ENCODE measurements at regions not wholly inside any gene's neighbourhood (a gene's known extent, or its start where the extent isn't known, plus 50 kb on each side); places are given as distances from the start of the nearest gene placed in this dataset.

GRCh38 chr3:59578129-59578528 lies 528.3 kb upstream of the CFAP20DC start:
- no peak for DNase-seq

DNA sequence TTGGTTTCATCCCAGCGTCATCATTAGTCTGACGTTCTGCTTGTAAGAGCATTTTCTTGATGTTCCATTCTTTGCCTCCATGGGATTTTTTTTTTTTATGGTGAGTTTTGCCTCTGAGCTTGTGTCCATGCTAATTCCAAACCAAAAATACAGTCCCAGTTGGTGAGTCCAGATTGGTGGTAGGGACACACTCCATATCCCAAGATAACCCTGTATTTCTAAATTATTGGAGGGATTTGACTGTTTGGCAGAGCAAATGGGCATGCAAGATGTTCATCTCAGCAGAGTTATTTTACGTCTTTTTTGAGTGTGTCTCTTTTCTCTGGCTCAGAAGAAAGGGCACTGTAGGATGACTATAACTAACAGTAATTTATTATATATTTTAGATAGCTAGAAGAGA lies 526.8 kb upstream of the CFAP20DC start:
- DNase-seq = no peak

GRCh38 chr3:59575113-59576001 lies 525.5 kb upstream of the CFAP20DC start:
- DNase-seq = peak; percentile 89

DNA sequence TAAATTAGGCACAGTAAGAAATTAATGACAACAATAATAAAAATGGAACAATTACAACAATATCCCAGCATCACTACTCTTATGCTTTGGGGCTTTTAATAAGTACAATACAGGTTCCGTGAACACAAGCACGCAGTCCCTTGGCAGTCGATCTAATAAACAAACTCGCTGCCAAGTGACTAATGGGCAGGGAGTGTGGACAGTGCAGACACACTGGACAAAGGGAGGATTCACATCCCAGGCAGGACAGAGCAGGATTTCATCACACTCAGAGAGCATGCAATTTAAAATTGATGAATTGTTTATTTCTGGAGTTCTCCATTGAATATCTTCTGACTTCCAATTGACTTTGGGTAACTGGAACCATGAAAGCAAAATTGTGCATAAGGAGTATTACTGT lies 524.1 kb upstream of the CFAP20DC start:
- DNase-seq = peak; percentile 21

DNA sequence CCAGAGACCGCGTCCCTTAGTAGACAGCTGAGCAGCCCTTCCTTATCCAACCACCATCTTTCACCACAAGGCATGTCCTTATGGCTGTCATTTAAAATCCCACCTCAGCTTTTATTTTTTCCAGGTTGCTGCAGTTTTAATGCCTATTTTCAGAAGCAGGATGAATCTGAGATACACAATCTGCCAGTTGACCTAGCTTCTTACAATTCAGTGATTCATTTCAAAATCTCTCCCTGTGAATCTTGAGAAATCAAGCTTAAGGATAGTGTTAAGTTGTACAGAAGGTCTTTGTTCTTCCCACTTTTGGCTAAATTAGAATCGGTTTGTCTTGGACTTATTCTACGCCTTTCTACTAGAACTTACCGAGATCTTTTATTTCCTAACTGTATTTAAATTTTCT lies 522.3 kb upstream of the CFAP20DC start:
- no peak for DNase-seq

GRCh38 chr3:59570806-59571205 lies 521.0 kb upstream of the CFAP20DC start:
- no peak for DNase-seq

GRCh38 chr3:59567661-59568060 lies 517.8 kb upstream of the CFAP20DC start:
- no peak for DNase-seq

- DNase-seq = no peak
Measured at GRCh38 chr3:59566481-59566975, 516.7 kb upstream of the CFAP20DC start.

GRCh38 chr3:59565125-59565524 lies 515.3 kb upstream of the CFAP20DC start:
- DNase-seq = no peak

DNA sequence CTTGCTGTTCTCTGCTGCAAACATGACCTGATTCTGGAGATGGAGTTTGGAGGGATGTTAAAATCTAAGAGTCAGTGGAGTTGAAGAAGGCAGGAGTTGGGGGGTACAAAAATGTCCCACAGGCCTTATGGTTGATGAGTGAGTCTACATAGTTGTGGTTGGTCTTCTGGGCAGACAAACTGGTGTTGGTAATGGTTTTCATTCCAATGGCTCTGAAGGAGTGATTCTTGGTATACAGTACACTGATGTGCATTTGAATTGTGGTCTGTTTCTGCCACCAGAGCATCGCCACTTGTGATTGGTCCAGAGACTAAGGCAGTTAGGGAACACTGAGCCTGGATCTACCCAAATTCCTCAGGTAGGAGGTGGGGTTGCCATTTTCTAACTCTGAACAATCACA lies 514.1 kb upstream of the CFAP20DC start:
- DNase-seq = no peak

DNA sequence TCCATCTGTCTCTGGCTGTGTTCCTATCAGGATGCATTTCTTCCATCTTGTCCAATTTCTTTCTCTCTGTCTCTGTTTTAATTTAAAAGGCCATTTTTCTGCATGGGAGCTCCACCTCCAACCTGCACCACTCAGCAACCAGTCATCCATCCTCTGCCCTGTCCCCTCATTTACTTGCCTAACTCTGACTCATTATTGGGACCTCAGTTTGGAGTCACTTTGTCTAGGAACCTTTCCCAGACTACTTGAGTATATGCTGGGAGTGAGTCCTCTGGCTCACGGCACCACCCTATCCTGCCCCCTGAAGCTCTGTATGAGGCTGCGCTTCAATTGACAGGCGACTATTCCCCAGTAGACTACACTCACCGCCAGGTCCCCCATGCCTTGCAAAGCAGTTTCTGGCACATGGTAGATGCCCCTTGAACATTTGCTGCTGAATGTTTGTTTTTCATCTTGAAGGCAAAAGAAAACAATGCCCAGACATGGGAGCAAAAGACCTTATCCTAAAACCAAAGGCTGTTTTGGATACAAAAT lies 513.3 kb upstream of the CFAP20DC start:
- DNase-seq = no peak

- DNase-seq = no peak
Measured at GRCh38 chr3:59559721-59560435, 510.1 kb upstream of the CFAP20DC start.

DNA sequence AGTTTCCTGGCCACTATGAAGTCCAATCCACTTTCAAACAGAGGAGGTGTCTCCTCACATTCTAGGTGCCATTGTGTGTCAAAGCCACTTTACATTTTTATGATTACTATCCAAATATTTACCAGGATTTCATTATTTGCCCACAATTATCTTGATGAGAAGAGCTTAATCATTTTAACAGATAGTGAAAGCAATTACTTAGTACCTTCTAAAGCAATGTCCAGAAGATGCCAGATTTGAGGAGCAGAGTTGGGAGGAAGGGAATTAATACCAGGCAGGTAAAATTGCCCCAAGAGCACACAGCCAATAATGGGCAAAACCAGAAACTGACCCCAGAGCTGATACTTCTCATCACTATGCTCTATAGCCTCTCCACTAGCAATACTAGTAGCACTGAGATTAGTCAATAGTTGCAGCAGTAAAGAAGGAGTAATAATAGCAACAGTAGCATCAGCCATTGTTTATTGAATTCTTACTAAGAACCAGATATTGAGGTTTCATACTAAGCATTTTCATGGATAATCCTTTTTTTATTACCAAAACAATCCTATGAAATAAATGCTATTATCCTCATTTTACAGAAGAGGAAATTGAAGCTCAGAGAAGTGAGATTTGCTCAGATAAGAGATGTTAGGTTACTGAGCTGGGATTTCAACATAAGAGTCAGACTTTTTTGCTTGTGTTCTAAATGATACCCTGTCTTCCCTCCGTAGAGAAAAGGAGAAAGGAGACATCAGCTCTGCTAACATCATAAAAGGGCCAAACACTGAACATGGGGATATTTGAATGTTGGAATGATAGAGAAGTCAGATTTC lies 509.3 kb upstream of the CFAP20DC start:
- no peak for DNase-seq

DNA sequence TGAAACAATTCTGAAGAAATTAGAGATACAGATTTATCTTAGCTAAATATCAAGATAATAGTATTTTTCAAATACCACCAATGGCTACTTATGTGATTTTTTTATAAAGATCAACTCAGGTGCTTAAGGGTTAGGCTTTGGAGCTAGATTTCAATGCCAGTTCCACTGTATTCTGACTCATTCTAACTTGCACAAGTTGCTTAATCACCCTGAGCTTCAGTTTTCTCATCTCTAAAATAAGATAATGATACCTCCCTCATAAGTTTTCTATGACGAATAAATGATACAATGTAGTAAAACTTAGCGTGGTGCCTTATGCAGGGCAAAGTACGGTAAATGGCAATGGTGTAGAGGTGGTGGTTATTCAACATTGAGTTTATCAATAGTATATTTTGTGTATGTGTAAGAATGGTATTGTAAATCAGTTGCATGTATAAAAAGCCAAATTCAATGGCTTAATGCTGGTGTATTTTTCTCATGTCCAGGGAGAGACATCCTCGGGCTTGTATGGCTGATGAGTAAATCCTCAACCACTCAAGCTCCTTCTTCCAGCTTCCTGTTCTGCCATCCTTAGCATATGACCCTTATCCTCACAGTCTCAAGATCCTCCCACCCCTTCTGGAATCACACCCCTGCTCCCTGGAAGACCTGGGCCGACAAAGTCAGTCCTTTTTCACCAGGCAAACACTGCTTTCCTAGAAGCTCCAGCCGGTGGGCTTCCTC lies 505.9 kb upstream of the CFAP20DC start:
- no peak for DNase-seq

GRCh38 chr3:59553076-59553475 lies 503.3 kb upstream of the CFAP20DC start:
- DNase-seq = no peak

DNA sequence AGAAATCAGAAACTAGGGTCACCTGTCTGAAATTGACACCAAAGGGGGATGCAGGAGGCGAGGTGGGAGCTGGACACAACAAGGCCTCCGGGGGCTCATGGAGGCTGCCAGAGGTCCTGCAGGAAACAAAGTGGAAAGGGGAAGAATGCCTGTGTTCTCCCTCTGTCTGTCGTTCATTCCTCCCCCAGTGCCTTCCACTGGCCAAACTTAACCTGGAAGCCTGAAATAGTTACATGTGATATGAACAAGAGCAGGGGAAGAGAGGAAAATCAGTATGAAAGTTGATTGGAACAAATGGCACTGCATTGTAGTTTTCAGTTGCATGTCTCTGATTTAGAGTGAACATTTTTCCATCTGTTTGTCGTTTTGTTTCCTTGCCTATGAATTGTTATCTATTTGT lies 502.0 kb upstream of the CFAP20DC start:
- DNase-seq = no peak

- no peak for DNase-seq
Measured at GRCh38 chr3:59549962-59550361, 500.1 kb upstream of the CFAP20DC start.

- no peak for DNase-seq
Measured at GRCh38 chr3:59547874-59548273, 498.0 kb upstream of the CFAP20DC start.

DNA sequence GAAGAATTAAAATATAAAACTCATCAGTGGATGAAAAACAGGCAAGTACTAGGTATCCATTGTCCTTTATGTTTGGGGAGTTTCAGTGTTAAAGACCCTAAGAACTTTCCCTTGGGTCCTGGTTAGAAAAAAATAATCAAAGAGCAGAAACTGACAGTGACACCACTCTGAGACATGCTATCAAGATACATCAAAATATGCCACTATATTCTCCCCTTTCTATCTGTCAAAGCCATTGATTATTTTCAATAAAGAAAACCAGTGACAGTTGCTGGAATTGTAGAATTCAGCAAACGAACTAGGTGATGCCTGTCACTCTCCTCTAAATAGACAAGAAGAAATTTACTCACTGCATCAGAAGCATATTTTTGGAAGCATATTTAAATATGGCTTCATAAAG lies 496.7 kb upstream of the CFAP20DC start:
- no peak for DNase-seq

- no peak for DNase-seq
Measured at GRCh38 chr3:59545374-59545773, 495.5 kb upstream of the CFAP20DC start.

- no peak for DNase-seq
Measured at GRCh38 chr3:59542276-59542675, 492.5 kb upstream of the CFAP20DC start.

GRCh38 chr3:59540696-59541095 lies 490.9 kb upstream of the CFAP20DC start:
- no peak for DNase-seq
